ENCODE measurements at regions not wholly inside any gene's neighbourhood (a gene's known extent, or its start where the extent isn't known, plus 50 kb on each side); places are given as distances from the start of the nearest gene placed in this dataset.

- DNase-seq, result no peak
Observed at GRCh38 chr3:67290438-67290837, 292.3 kb downstream of the KBTBD8 start.

DNA sequence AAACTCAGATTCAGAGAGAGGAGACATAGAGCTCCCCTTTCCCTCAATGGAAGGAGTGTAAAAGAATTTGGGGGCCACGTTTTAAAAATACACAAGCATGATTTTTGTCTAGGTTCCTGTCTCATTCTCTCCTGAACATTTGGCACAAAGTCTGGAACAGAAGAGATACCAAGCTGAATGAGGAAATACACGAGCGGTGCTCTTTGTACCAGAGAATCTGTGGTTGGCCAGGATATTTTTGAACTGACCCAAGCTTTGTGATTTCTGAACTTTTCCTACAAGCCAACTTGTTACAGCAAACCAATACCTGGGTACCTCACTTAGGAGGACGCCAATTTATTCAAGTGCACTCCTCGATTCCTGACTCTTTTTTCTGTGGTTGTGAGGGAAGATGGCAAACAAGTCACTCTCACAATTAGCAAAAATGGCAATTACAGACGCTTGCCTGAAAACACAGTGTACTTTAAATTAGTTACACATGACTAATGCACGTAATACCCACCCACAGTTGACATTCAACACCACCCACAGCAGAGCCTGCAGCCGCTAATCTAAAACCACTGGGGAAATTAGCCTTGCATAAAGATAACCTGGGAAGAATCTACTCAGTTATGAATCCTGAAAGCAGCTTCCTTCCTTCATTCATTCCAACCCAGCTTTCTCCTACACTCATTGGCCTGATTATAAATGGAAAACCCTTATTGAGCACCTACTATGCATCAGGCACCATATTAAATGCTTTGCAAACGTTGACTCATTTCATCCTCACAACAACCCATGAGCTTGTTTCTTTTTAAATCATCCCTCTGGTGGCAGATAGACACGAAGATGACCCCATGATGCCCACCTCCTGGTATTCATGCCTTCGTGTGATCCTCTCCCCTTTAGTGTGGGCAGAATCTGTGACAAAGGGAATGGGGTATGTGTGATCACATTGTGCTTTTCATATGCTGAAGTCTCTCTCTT lies 293.5 kb downstream of the KBTBD8 start:
- DNase-seq, result no peak

DNA sequence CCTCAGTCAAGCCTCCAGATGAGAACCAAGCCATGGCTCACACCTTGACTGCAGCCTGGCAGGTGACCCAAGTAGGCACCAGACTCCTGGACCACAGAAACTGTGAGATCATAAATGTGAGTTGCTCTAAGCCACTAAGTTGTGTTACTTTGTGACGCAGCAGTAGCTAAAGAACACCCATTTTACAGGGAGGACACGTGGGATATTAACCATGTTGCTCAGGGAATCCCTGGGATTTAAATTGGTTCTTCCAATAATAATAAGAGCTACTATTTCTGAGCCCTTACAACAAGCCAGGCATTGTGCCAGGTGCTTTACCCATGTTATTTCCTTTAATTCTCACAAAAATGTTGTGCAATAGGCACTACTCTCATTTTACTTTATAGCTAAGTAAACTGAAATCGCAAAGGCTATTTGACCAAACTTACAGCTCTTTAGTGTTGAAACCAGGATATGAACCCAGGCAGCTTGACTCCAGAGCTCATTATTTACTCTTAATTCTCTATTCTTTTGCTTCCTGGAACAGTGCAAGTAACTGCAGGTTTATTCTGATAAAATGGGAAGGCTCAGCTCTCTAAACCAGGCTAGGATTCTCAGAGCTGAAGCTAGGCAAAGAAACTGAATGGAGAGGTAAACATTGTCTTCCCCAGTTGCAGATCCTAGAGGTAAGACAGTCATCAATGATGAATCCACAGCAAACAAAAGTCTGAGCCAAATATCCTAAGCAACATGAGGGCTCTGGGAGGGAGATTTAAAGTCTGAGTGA lies 294.4 kb downstream of the KBTBD8 start:
- DNase-seq, result no peak

DNA sequence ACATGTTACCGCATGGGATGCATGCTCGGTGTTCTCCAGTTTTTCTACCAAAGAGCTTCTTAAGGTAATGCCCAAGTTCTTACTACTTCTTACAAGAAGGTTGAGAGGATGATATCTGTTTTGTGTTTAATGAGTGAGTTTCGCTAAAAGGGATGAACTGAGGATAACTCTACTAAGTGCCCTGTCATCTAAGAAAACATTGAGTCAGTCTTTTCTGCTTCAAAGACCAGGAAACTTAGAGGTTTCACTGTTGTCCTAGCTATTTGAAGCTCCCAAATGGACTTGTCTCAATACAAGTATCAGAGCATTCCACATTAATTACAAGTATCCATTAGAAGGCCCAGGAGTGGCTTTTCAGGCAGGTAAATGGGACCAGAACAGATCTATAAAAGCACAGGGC lies 296.2 kb downstream of the KBTBD8 start:
- DNase-seq, result no peak

GRCh38 chr3:67296039-67296892 lies 298.2 kb downstream of the KBTBD8 start:
- DNase-seq, result no peak

DNA sequence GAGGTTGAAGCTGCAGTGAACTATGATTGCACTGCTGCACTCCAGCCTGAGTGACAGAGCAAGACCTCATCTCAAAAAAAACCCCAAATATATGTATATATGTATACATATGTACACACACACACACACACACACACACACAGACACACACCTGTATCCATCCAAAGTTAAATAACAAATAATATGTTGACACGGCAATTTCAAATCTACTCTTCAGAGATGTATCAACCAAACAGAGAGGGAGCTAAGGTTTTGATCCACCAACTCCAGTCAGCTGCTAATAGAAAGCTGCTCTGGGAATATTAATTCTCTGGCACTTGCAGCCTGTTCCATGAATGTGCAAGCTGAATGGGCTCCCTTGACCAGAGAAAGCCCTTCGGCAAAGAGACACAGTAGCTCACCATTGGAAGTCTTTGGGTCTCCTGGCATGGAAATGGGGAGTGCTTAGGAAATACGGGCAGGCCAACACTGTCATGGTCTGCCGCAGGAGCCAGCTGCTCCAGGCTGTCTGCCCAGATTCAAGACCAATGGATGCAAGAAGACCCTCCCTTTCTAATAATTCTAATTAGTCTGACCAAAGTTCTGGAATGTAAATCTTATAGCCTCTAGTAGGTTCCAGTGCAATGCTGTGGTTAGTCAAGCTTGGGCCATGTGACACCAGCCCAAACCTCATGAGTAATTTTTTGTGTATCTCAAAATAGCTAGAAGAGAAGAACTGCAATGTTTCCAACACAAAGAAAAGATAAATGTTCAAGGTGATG lies 299.8 kb downstream of the KBTBD8 start:
- no peak for DNase-seq

GRCh38 chr3:67301556-67301955 lies 303.4 kb downstream of the KBTBD8 start:
- no peak for DNase-seq

DNA sequence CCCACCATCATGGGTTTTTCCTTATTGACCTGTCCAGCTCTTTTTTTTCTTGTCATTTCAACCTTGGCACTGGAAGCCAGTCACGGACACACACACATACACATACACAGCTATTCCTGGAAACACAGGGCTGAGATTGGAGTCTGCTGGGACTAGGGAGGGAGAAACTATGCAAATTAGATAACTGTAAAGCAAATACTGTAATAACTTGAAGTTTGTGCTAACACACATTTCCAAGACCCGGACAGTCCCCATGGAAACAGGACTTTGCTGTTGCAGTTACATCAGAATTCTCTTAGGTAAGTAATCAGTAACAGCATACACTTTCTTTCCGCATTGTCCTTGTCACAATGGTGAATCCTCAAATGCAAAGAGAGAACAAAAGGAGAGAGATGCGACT lies 304.4 kb downstream of the KBTBD8 start:
- DNase-seq, result no peak

- no peak for DNase-seq
Observed at GRCh38 chr3:67305160-67305559, 307.1 kb downstream of the KBTBD8 start.

DNA sequence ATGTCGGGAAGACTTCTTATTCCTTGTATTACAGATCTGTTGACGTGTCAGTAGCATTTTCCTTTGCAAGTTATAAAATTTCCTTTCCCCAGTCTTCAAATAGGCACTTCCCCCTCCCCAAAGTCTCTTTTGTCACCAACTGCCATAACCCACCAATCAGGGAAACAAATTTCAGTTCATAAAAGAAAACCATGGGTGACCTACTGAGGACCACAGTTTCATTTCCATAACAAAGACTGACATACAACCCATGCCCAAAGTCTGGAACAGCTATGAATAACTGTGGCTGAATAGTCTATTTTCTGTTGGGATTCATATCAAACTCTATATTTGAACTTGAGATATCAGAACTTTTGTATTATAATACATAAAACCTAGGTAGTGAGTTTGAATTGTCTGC lies 307.8 kb downstream of the KBTBD8 start:
- DNase-seq, result no peak

DNA sequence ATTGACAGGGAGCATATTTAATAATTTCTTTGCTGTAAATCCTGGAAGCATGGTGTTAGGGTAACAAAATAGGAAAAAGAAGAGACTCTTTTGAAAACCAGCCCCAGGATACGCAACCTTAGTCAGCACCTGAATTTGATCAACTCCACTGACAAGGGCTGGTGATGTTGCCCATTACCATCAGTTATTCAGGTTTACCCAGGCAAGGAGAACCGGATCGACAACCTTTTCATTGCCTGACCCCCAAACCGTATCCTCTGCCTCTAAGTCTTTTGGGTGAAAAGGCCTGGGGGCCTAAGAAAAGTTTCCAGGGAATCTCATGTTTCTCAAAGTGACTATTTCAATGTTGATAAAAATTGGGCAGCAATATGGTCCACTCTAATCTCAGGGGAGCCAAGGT lies 313.3 kb downstream of the KBTBD8 start:
- DNase-seq, result no peak

GRCh38 chr3:67312155-67312554 lies 314.0 kb downstream of the KBTBD8 start:
- no peak for DNase-seq

GRCh38 chr3:67318162-67318561 lies 320.1 kb downstream of the KBTBD8 start:
- no peak for DNase-seq

- DNase-seq, result no peak
Observed at GRCh38 chr3:67324554-67324953, 326.4 kb downstream of the KBTBD8 start.
